Body of pancreas (tissue), 4 donors: ENCODE measurements at regions not wholly inside any gene's neighbourhood (a gene's known extent, or its start where the extent isn't known, plus 50 kb on each side); places are given as distances from the start of the nearest gene placed in this dataset.
"Not testable (repeated sequence)": the region's sequence is repeated elsewhere in the genome, so short reads cannot be mapped to it uniquely, and the experiment has no call there.

Experiments used
- ATAC-seq: fragments of 150-250 bp; one replicate; pipeline ENCODE4 v1.9.1; 2016
- DNase-seq, 4 donors: peaks; one replicate each; pipeline ENCODE4 v3.0.0-alpha.2; 2019
- H3K27ac ChIP-seq, 4 donors: fragments of 200-600 bp; sonication (generic); 1 replicate in 3 of 4; 2 replicates in 1 of 4; pipeline versions ENCODE4 v1.5.1 to v1.6.1; 2016 to 2019; ENCODE audit warnings: mild to moderate bottlenecking in 1 of 4, mixed read lengths in 1 of 4, moderate library complexity in 1 of 4
- H3K27me3 ChIP-seq, 2 donors: fragments of 200-600 bp; sonication (generic); one replicate each; pipeline ENCODE4 v1.6.0; 2016; ENCODE audit warnings: mild to moderate bottlenecking in 1 of 2
- H3K36me3 ChIP-seq, 2 donors: fragments of 200-600 bp; sonication (generic); replicated peaks in 1 of 2; 2 replicates each; pipeline ENCODE4 v1.5.1; 2016; ENCODE audit warnings: low read depth in 2 of 2; ENCODE audit not compliant: insufficient read depth in 1 of 2
- H3K4me1 ChIP-seq: fragments of 200-600 bp; sonication (generic); one replicate; pipeline ENCODE4 v1.6.0; 2016
- H3K4me3 ChIP-seq, 2 donors: fragments of 200-600 bp; sonication (generic); 1 replicate in 1 of 2; 2 replicates in 1 of 2; pipeline ENCODE4 v1.5.1; 2016 to 2019
- H3K9me3 ChIP-seq, 3 donors: fragments of 200-600 bp; sonication (generic); 1 replicate in 2 of 3; 2 replicates in 1 of 3; pipeline ENCODE4 v1.5.1; 2016
- CTCF ChIP-seq, 7 experiments: fragments of 450-650 bp in 4 of 7; fragments of 200-600 bp in 3 of 7; sonication (generic) in 3 of 7; IDR thresholded peaks; one replicate each; pipeline ENCODE4 v1.5.1; 2016 to 2019; ENCODE audit warnings: antibody characterized with exemption in 7 of 7
- POLR2A ChIP-seq, 3 donors: fragments of 450-650 bp; IDR thresholded peaks; one replicate each; pipeline ENCODE4 v1.6.1; 2016; ENCODE audit warnings: antibody characterized with exemption in 3 of 3, mild to moderate bottlenecking in 2 of 3
- WGBS, 2 donors: methylation state at CpG; one replicate each; pipeline ENCODE4 v1.1.5; 2017; 5-methylcytosine and 5-hydroxymethylcytosine counted together
- intact Hi-C: fragments of 100-400 bp; cut with DNase I; formaldehyde crosslinking; loops from one replicate; pipeline ENCODE4 v1.15.1; 2023

GRCh38 chr20:22734946-22735647, 150.7 kb upstream of the FOXA2 start:
- DNase-seq = peak in 2 of 4 donors; percentile 12 to 26
- intact Hi-C loops, H3K4me3 ChIP-seq, H3K9me3 ChIP-seq, H3K27me3 ChIP-seq, H3K27ac ChIP-seq, ATAC-seq, H3K36me3 ChIP-seq, H3K4me1 ChIP-seq: not testable (repeated sequence)
- 53 to 64% methylated on average over 7 to 9 of the region's 9 CpGs for WGBS, 2 donors
- TF ChIP-seq CTCF (IDR thresholded peaks at IDR 0.05) = peak in 3 of 7 experiments; percentile 8 to 21 (median 12)

GRCh38 chr20:22740829-22741228, 156.5 kb upstream of the FOXA2 start:
- intact Hi-C loops = no loop called here
- no peaks in the 10 kb centered on the region for H3K9me3 ChIP-seq
- WGBS, 2 donors = 56 to 59% methylated on average over 2 of the region's 2 CpGs
- no peaks in the 10 kb centered on the region for H3K27me3 ChIP-seq
- H3K27ac ChIP-seq = no peak overlapping the region
- TF ChIP-seq POLR2A (IDR thresholded peaks at IDR 0.05) = no peak
- TF ChIP-seq CTCF (IDR thresholded peaks at IDR 0.05) = no peak
- no peak overlapping the region for H3K4me3 ChIP-seq
- H3K36me3 ChIP-seq = no peaks in the 10 kb centered on the region
- DNase-seq (no peak), ATAC-seq (no peak)
- no peaks in the 10 kb centered on the region for H3K4me1 ChIP-seq

- no peaks in the 10 kb centered on the region for H3K36me3 ChIP-seq
- no peak for TF ChIP-seq POLR2A (IDR thresholded peaks at IDR 0.05)
- TF ChIP-seq CTCF (IDR thresholded peaks at IDR 0.05) = no peak
- H3K4me3 ChIP-seq = no peak overlapping the region
- no peak for ATAC-seq
- H3K27me3 ChIP-seq = no peaks in the 10 kb centered on the region
- no peak for DNase-seq
- H3K27ac ChIP-seq = no peak overlapping the region
- H3K9me3 ChIP-seq = no peaks in the 10 kb centered on the region
- 25 to 26% methylated on average over 2 of the region's 2 CpGs for WGBS, 2 donors
- intact Hi-C loops = no loop called here
- no peaks in the 10 kb centered on the region for H3K4me1 ChIP-seq
Measured at GRCh38 chr20:22744341-22745193, 160.2 kb upstream of the FOXA2 start.

- ATAC-seq = no peak
- DNase-seq = no peak
- WGBS, 2 donors = 18 to 23% methylated on average over 1 of the region's 1 CpG
Measured at GRCh38 chr20:22745194-22745500, 160.8 kb upstream of the FOXA2 start.

More at GRCh38 chr20:22745194-22745500, 160.8 kb upstream of the FOXA2 start:
- no peaks in the 10 kb centered on the region for H3K36me3 ChIP-seq
- no peaks in the 10 kb centered on the region for H3K4me1 ChIP-seq
- intact Hi-C loops = no loop called here
- no peak overlapping the region for H3K4me3 ChIP-seq
- no peaks in the 10 kb centered on the region for H3K27me3 ChIP-seq
- H3K27ac ChIP-seq = no peak overlapping the region
- no peak for TF ChIP-seq CTCF (IDR thresholded peaks at IDR 0.05)
- TF ChIP-seq POLR2A (IDR thresholded peaks at IDR 0.05) = no peak
- no peaks in the 10 kb centered on the region for H3K9me3 ChIP-seq
